ENCODE measurements at regions not wholly inside any gene's neighbourhood (a gene's known extent, or its start where the extent isn't known, plus 50 kb on each side); places are given as distances from the start of the nearest gene placed in this dataset.

- Histone ChIP-seq H3K9me3 (ENCODE audit: control insufficient read depth, low read depth, low read length) (no peaks in the 10 kb centered on the region), H3K4me1 (ENCODE audit: insufficient read depth, low read length) (no peaks in the 10 kb centered on the region), H3T11ph (ENCODE audit: low read length) (no peak overlapping the region), H3K23ac (ENCODE audit: insufficient read length, low read depth, low read length) (no peak overlapping the region), H2AFZ (ENCODE audit: low read length) (no peak overlapping the region), H4K91ac (ENCODE audit: insufficient read length, low read depth, low read length) (no peak overlapping the region), H3K27me3 (ENCODE audit: insufficient read depth, low read length) (no peaks in the 10 kb centered on the region), H3K23me2 (ENCODE audit: insufficient read length, low read depth, low read length, poor library complexity, severe bottlenecking) (no peaks in the 10 kb centered on the region), H4K20me1 (ENCODE audit: control insufficient read depth, insufficient read depth, insufficient read length) (no peaks in the 10 kb centered on the region), H4K8ac (replicated peaks; ENCODE audit: insufficient read length, low read depth, low read length) (no peak overlapping the region), H2BK15ac (ENCODE audit: low read depth, low read length) (no peak overlapping the region), H3K4ac (ENCODE audit: low read depth, low read length) (no peak overlapping the region), H3K56ac (ENCODE audit: insufficient read length, low read depth, low read length) (no peak overlapping the region), H3K4me2 (ENCODE audit: insufficient read depth, insufficient read length, low read length) (no peak overlapping the region), H2BK120ac (ENCODE audit: low read depth, low read length, poor library complexity, severe bottlenecking) (no peak overlapping the region), H3K27ac (ENCODE audit: insufficient read length, low read depth, low read length) (no peak overlapping the region), H2BK5ac (ENCODE audit: insufficient read length, low read length) (no peak overlapping the region), H2BK20ac (ENCODE audit: low read depth, low read length, poor library complexity, severe bottlenecking) (no peak overlapping the region), H2AK5ac (ENCODE audit: insufficient read length, low read length) (no peak overlapping the region), H3K18ac (ENCODE audit: insufficient read length, low read depth, low read length) (no peak overlapping the region), H3K9ac (ENCODE audit: extremely low read depth, insufficient read length, low read length) (no peak overlapping the region), H3K79me2 (ENCODE audit: insufficient read depth, low read length) (no peaks in the 10 kb centered on the region), H2BK12ac (ENCODE audit: insufficient read length, low read depth, low read length) (no peak overlapping the region), H4K5ac (ENCODE audit: insufficient read length, low read depth, low read length) (no peak overlapping the region), H3K14ac (ENCODE audit: insufficient read depth, low read length) (no peak overlapping the region), H3K79me1 (ENCODE audit: insufficient read depth, low read depth, low read length, poor library complexity, severe bottlenecking) (no peaks in the 10 kb centered on the region)
- H3K4me1 Mint-ChIP-seq: peaks cover 4 to 11% of the 10 kb centered on the region in 2 experiments
- WGBS (ENCODE audit: extremely low coverage, insufficient read length, low lambda C conversion rate): no CpG with 5 or more reads among the region's 3 CpGs
- H3K4me3 Mint-ChIP-seq: no peak overlapping the region
- no peak overlapping the region for H3K27ac Mint-ChIP-seq
- DNase-seq: no peak
- no peaks in the 10 kb centered on the region for H3K27me3 Mint-ChIP-seq (ENCODE audit: low read depth)
- H3K36me3 Mint-ChIP-seq (ENCODE audit: insufficient read depth in 1 of 3, low read depth in 3 of 3): no peaks in the 10 kb centered on the region
- H3K9me3 Mint-ChIP-seq: no peaks in the 10 kb centered on the region
- no peak for TF ChIP-seq CTCF (conservative IDR thresholded peaks at IDR 0.05)
These were observed 690.0 kb downstream of the TRAM1L1 start for GRCh38 chr4:116395408-116395807.
